ENCODE measurements at regions not wholly inside any gene's neighbourhood (a gene's known extent, or its start where the extent isn't known, plus 50 kb on each side); places are given as distances from the start of the nearest gene placed in this dataset.

GRCh38 chrX:45822124-45822523 is 621.4 kb upstream of the DIPK2B start:
- DNase-seq (ENCODE audit: low read depth in 2 of 2): no peak

- DNase-seq (ENCODE audit: low read depth in 2 of 2): no peak
Observed at GRCh38 chrX:45818913-45819312, 618.2 kb upstream of the DIPK2B start.

DNA sequence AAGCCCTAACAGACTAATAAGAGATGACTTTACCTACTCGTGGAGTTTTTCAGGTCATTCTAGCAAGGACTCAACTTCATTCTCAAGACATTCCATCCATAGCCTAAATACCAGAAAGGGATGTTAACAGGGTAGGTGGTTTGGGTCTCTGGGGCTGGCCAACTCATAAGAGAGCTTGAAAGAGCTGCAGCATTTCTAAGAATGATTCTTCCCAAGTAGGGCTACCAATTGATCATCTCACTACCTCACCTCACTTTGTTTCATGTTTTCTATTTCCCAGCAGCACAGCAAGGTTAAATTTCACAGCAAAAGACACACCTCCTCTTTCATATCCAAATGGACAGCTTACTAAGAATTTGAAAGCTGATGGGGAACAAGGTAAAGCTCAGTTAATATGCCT is 614.8 kb upstream of the DIPK2B start:
- DNase-seq (ENCODE audit: low read depth in 2 of 2): no peak

- DNase-seq (ENCODE audit: low read depth in 2 of 2): no peak
Observed at GRCh38 chrX:45811326-45811725, 610.6 kb upstream of the DIPK2B start.

GRCh38 chrX:45807572-45808425 is 607.1 kb upstream of the DIPK2B start:
- no peak for DNase-seq (ENCODE audit: low read depth in 2 of 2)

DNA sequence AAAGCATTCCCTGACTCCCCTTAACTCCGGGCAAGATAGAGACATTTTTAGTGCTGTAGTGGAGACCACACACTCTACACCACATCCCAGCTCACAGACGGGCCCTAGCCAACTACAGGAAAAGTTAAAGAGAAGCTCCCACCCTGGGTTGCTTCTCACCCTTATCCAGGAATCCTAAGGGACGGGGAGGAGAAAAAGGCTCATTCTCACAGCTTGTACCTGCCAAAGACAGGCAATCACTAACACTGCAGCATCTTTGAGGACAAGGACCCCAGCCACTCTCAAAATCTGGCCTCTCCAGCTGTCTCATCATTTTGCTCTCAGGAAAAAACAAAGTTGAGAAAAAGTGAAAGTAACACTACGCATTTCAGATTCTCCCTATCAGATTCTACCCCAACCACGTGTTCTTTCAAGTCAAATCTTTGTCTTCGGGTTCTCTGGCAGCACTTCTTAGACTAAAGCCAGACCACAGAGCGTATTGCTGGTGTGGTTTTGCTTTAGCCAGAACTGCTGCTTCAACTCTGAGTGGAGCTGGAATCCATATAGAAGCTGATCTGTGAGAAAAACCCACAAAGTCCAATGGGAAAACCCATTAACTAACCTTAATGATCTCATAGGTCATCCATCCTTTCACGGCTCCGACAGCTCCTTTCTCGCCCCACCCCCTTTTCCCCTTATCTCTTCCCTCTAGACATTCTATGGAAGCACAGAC is 605.9 kb upstream of the DIPK2B start:
- DNase-seq (ENCODE audit: low read depth in 2 of 2): peak in 1 of 2 donors; percentile 6

DNA sequence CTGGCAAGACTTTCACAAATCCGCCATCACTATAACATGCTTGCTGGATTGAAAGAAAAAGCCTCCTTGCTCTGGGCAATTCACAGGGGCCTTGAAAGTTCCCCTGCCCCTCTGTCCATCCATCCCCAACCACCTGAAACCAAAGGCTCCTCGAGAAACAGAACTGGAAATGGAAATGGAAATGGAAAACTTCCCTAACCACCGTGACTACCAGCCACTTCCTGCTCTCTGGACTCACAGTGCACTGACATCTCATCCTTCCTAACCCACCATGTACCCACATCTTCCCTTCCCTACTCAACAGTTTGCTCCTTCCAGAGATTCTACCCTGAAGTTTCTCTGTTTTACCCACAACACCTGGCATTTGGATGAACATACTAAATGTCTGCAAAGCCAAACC is 603.6 kb upstream of the DIPK2B start:
- no peak for DNase-seq (ENCODE audit: low read depth in 2 of 2)

GRCh38 chrX:45803383-45803921 is 602.8 kb upstream of the DIPK2B start:
- DNase-seq (ENCODE audit: low read depth in 2 of 2): peak; percentile 9 to 30

DNA sequence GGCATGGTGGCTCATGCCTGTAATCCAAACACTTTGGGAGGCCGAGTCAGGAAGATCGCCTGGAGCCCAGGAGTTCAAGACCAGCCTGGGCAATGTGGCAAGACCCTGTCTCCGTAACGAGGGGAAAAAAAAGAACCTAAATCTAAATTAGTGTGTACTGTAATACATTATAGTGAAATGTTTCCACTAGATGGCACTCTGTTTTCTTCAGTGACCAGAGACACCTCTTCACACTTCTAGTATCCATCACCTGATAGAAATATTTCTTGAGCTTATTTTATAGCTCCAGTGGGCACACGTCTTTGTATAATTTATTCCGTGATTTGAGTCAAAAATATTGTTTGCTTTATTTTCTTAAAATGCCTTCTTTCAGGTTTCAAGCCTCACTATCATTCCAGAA is 600.9 kb upstream of the DIPK2B start:
- no peak for DNase-seq (ENCODE audit: low read depth in 2 of 2)

GRCh38 chrX:45800746-45801453 is 600.2 kb upstream of the DIPK2B start:
- DNase-seq (ENCODE audit: low read depth in 2 of 2): peak in 1 of 2 donors; percentile 14

DNA sequence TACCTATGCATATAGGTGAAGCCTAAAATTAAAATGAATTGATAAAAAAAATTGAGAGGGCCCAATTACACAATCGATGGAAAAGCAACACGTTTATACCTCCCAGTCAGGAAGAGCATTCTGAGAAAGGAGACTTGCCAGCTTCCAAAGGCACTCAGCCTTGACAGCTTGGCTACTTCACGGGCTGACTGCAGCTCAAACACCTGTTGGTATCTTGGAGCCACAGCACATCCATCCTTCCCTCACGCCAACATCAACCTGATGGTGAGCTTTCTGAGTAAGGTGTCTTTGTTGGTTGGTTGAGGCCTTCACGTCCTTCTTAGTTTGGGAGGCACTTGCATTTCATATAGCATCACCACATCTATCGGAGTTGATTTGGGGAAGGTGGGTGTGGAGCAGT is 598.9 kb upstream of the DIPK2B start:
- no peak for DNase-seq (ENCODE audit: low read depth in 2 of 2)

DNA sequence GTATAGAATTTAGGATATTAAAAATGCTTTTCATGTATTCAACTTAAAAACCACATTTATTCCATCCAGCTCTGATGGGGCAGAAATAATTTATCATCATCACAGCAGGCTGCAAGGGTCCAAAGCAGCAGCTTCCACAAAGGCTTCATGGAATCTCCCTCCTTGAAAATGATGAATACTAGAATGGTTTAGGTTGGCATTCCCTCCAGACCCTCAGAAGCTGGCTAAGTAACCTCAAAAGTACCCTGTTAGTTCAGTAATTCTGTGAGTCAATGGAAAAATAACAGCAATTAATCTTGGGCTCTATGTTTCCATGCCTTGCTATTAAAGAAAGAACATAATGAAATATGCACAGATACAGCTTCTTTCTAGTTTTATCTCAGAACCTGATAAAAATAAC is 594.9 kb upstream of the DIPK2B start:
- no peak for DNase-seq (ENCODE audit: low read depth in 2 of 2)

GRCh38 chrX:45794995-45795337 is 594.3 kb upstream of the DIPK2B start:
- no peak for DNase-seq (ENCODE audit: low read depth in 2 of 2)

- no peak for DNase-seq (ENCODE audit: low read depth in 2 of 2)
Observed at GRCh38 chrX:45794323-45794994, 593.8 kb upstream of the DIPK2B start.

DNA sequence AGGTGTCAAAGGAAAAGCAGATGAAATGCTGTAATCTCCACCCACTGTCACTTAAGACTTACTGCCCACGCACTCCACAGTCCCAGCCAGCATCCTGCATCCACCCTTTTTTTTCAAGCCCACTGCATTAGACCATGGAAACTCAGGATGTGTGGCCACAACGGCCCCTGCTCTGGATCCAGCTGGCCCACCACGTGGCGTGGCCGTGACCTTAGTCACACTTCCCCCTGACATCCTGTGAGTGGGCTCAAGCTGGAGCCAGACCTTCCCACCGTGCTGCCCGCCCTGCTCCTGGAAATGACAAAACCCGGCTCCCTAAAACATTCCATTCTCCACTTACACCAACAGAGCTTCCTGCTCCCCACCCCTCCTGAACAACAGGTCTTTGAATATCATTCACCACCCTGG is 588.3 kb upstream of the DIPK2B start:
- DNase-seq (ENCODE audit: low read depth in 2 of 2): no peak

- DNase-seq (ENCODE audit: low read depth in 2 of 2): no peak
Observed at GRCh38 chrX:45788315-45788714, 587.6 kb upstream of the DIPK2B start.

GRCh38 chrX:45784590-45784989 is 583.9 kb upstream of the DIPK2B start:
- no peak for DNase-seq (ENCODE audit: low read depth in 2 of 2)

DNA sequence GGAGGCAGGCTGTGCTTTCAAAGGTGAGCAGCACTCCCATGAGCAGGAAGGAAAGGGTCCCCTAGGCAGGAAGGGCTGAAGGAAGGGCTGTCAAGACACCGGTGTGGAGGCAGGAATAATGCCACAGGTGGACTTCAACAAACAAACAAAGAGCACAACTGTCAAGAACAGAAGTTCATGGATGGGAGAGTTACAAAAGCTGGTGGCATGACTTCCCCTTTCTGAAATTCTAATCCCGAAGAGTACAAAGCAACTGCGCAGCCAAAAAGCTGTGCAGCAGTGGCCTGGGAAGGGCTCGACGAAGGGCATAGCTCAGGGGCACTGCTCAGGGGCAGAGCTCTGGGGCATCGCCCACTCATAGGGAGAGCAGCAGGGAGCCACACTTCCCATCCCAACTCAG is 582.3 kb upstream of the DIPK2B start:
- no peak for DNase-seq (ENCODE audit: low read depth in 2 of 2)

DNA sequence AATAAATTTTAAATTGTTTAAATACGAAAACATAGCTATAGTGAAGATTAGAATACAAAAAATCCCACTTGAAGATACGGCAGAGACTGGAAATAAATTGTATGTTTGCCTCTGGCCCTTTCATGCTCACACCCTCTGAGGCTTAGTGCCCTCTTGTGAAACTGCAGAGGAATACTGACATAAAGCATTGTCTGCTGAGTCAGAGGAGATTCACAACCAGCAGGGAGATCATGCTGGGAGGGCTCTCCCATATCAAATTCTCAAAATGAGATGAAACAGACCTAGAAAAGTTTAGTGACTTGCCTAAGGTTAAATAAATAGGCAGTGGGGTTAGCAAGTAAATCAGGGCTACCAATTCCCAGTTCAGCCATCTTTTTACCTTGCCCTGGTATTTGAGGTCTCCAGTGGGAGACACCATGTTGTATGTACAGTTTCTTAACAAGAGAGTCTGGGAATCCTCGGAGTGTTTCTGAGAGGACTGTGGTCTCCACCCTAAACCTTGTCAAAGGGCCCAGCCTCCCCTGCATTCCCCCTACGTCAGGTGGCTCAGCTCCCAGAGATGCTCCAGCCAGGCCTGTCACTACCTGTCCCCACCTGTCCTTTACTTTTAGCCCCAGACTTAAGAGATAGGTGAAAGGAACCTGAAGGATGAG is 581.4 kb upstream of the DIPK2B start:
- no peak for DNase-seq (ENCODE audit: low read depth in 2 of 2)

DNA sequence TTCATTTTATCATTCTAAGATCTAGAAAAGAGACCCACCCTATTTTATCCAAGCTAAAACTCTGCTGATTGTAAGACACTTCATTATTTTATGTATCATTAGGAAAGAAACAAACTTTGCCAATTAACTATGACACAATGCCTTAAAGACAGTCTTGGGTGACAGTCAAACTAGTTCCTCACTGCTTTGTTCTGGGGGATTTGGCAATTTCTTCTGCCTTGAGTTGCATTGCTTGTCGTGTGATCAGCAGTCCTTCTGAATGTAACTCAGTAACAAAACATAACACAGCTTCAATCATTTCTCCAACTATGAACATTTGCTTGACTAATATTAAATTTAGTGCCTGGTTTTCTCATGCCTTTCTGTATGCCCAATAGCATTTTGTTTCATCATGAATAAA is 577.9 kb upstream of the DIPK2B start:
- DNase-seq (ENCODE audit: low read depth in 2 of 2): no peak

GRCh38 chrX:45777366-45777765 is 576.7 kb upstream of the DIPK2B start:
- no peak for DNase-seq (ENCODE audit: low read depth in 2 of 2)
